ENCODE measurements at regions not wholly inside any gene's neighbourhood (a gene's known extent, or its start where the extent isn't known, plus 50 kb on each side); places are given as distances from the start of the nearest gene placed in this dataset.

GRCh38 chr4:79700356-79700755, 292.3 kb upstream of the GK2 start:
- TF ChIP-seq CTCF (conservative IDR thresholded peaks at IDR 0.05 in 1 of 2, IDR thresholded peaks at IDR 0.05 in 1 of 2; ENCODE audit: low read depth in 1 of 2, low read length in 2 of 2) (no peak), EZH2 (IDR thresholded peaks at IDR 0.05; ENCODE audit: low read length, missing control alignments) (no peak)
